CD4-positive, CD25-positive, alpha-beta regulatory T cell (primary cell): ENCODE measurements at regions not wholly inside any gene's neighbourhood (a gene's known extent, or its start where the extent isn't known, plus 50 kb on each side); places are given as distances from the start of the nearest gene placed in this dataset.
"Not testable (repeated sequence)": the region's sequence is repeated elsewhere in the genome, so short reads cannot be mapped to it uniquely, and the experiment has no call there.

Experiments
- ATAC-seq, 2 donors: fragments of 150-1000 bp; cut with Tn5 transposase; one replicate each; pipeline ENCODE4 v1.10.0; 2021; ENCODE audit warnings: low read depth in 2 of 2, moderate number of reproducible peaks in 2 of 2, moderate library complexity in 1 of 2
- DNase-seq, 3 donors: peaks; one replicate each; pipeline versions ENCODE4 v3.0.0 to v3.0.0-alpha.2; 2012 to 2022; ENCODE audit warnings: mixed read lengths in 1 of 3
- H3K27ac ChIP-seq: one replicate; pipeline ENCODE4 v1.7.0; 2013; ENCODE audit warnings: mild to moderate bottlenecking, low read length; ENCODE audit not compliant: insufficient read depth, poor library complexity, severe bottlenecking
- H3K27me3 ChIP-seq: one replicate; pipeline ENCODE4 v1.7.0; 2013; ENCODE audit warnings: low read length; ENCODE audit not compliant: control insufficient read depth, insufficient read depth
- H3K36me3 ChIP-seq: one replicate; pipeline ENCODE4 v1.7.0; 2013; ENCODE audit warnings: mild to moderate bottlenecking, low read length, moderate library complexity; ENCODE audit not compliant: control insufficient read depth, insufficient read depth
- H3K4me1 ChIP-seq: 2 replicates; pipeline ENCODE4 v1.7.0; 2013; ENCODE audit warnings: mild to moderate bottlenecking, low read length; ENCODE audit not compliant: insufficient read depth, control insufficient read depth, poor library complexity, severe bottlenecking
- H3K4me3 ChIP-seq: one replicate; pipeline ENCODE4 v1.7.0; 2013; ENCODE audit warnings: low read depth, mild to moderate bottlenecking, low read length, moderate library complexity
- H3K9me3 ChIP-seq, 2 experiments: 1 replicate in 1 of 2; 2 replicates in 1 of 2; pipeline ENCODE4 v1.7.0; 2013; ENCODE audit warnings: low read length in 2 of 2, mild to moderate bottlenecking in 1 of 2, moderate library complexity in 1 of 2; ENCODE audit not compliant: control insufficient read depth in 2 of 2
- H3K27ac Mint-ChIP-seq, 3 donors: one replicate each; pipeline ENCODE4 v1.8.0; 2020 to 2022; ENCODE audit warnings: mild to moderate bottlenecking in 3 of 3, mixed read lengths in 3 of 3, moderate library complexity in 2 of 3
- H3K27me3 Mint-ChIP-seq: one replicate; pipeline ENCODE4 v1.8.0; 2022; ENCODE audit warnings: mild to moderate bottlenecking, mixed read lengths
- H3K36me3 Mint-ChIP-seq: one replicate; pipeline ENCODE4 v1.8.0; 2020; ENCODE audit warnings: mixed read lengths
- H3K4me1 Mint-ChIP-seq, 4 donors: one replicate each; pipeline ENCODE4 v1.8.0; 2020 to 2022; ENCODE audit warnings: mixed read lengths in 4 of 4, mild to moderate bottlenecking in 1 of 4
- H3K4me3 Mint-ChIP-seq, 4 donors: one replicate each; pipeline ENCODE4 v1.8.0; 2020 to 2022; ENCODE audit warnings: mild to moderate bottlenecking in 4 of 4, mixed read lengths in 4 of 4, moderate library complexity in 3 of 4
- H3K9me3 Mint-ChIP-seq, 7 donors: one replicate each; pipeline ENCODE4 v1.8.0; 2020 to 2022; ENCODE audit warnings: mixed read lengths in 7 of 7, mild to moderate bottlenecking in 3 of 7, moderate library complexity in 2 of 7

DNA sequence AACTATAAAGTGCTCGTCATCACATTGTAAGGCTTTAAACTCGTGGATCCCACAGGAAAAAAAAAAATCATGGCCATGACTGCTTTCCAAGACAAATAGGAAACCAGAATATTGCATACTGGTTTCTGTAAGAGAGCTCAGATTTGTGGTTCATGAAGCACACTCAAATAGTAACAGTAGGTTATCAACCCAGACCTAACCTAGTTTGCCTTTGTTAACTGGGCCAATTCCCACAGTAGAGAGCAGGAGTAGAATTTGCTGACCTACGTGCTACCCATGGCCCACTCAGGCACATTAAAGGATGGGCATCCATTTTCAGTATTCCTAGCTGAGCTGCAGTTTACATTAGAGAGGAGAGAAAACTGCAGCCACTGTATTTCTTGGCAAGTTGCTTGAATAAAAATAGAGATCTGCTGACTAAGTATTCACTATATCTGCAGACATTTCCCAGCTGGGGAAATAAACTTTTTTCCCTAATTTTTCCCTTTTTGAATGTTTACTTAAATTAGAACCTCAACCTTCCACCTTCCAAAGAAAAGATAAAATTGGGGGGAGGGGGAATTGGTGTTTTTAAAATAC lies 218.5 kb downstream of the SPANXN3 start:
- Mint-ChIP-seq H3K36me3 (no peaks in the 10 kb centered on the region), H3K27ac (no peak overlapping the region), H3K27me3 (no peaks in the 10 kb centered on the region), H3K9me3 (peaks cover 0 to 6% (median 0%) of the 10 kb centered on the region in 7 donors), H3K4me1 (no peaks in the 10 kb centered on the region), H3K4me3 (no peak overlapping the region)
- no peak overlapping the region for H3K4me3 ChIP-seq
- DNase-seq: no peak
- H3K4me1 ChIP-seq: no peaks in the 10 kb centered on the region
- peaks cover 0 to 4% of the 10 kb centered on the region in 2 experiments for H3K9me3 ChIP-seq
- no peaks in the 10 kb centered on the region for H3K27me3 ChIP-seq
- no peaks in the 10 kb centered on the region for H3K36me3 ChIP-seq
- no peak for ATAC-seq
- no peak overlapping the region for H3K27ac ChIP-seq

DNA sequence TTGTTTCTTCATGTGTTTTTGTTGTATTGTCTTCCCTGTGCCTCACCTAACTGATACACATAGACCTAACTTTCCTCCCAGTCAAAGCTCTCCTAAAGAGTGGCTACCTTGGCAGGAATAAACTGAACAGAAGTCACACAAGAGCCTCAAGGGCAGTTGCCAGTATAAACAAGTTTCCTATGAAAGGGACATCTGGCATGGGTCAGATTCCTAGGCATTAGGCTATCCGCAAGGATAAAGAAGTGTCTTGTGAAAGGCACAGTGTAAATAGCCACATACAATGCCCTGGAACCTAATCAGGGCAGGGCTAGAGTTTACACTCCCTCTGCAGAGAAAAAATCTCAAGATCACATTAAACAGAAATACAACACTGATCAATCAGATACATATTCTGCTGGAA lies 220.8 kb downstream of the SPANXN3 start:
- H3K9me3 Mint-ChIP-seq: peaks cover 0 to 6% (median 0%) of the 10 kb centered on the region in 7 donors
- H3K4me3 Mint-ChIP-seq: no peak overlapping the region
- Histone ChIP-seq H3K4me3 (no peak overlapping the region), H3K4me1 (no peaks in the 10 kb centered on the region), H3K36me3 (no peaks in the 10 kb centered on the region), H3K27ac (no peak overlapping the region), H3K9me3 (peaks cover 0 to 4% of the 10 kb centered on the region in 2 experiments), H3K27me3 (no peaks in the 10 kb centered on the region)
- no peaks in the 10 kb centered on the region for H3K4me1 Mint-ChIP-seq
- DNase-seq (no peak), ATAC-seq (no peak)
- no peaks in the 10 kb centered on the region for H3K27me3 Mint-ChIP-seq
- H3K36me3 Mint-ChIP-seq: no peaks in the 10 kb centered on the region
- H3K27ac Mint-ChIP-seq: no peak overlapping the region

DNA sequence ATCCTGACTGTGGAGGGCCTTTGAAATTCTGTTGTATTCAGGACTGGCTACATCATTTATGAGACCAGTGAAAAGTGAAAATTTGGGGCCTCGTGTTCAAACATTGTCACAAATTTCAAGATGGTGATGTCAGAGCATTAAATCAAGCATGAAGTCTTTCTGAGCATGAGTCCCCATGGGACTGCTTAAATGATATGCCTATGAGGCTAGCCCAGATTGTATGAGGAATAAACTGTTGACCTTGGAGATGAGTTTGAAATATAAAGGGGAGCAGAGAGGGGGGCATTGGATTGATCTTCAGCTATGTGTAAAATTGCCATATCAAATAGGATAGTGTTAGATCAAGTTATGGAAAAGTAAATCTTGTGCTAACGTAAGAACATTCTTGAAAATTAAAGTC lies 230.0 kb downstream of the SPANXN3 start:
- Mint-ChIP-seq H3K27ac (no peak overlapping the region), H3K4me3 (no peak overlapping the region), H3K36me3 (no peaks in the 10 kb centered on the region), H3K9me3 (peaks cover 0 to 4% (median 0%) of the 10 kb centered on the region in 7 donors), H3K27me3 (no peaks in the 10 kb centered on the region), H3K4me1 (no peaks in the 10 kb centered on the region)
- DNase-seq: no peak
- no peaks in the 10 kb centered on the region for H3K4me1 ChIP-seq
- peaks cover 0 to 2% of the 10 kb centered on the region in 2 experiments for H3K9me3 ChIP-seq
- no peak overlapping the region for H3K4me3 ChIP-seq
- no peaks in the 10 kb centered on the region for H3K36me3 ChIP-seq
- no peak overlapping the region for H3K27ac ChIP-seq
- H3K27me3 ChIP-seq: no peaks in the 10 kb centered on the region
- no peak for ATAC-seq

DNA sequence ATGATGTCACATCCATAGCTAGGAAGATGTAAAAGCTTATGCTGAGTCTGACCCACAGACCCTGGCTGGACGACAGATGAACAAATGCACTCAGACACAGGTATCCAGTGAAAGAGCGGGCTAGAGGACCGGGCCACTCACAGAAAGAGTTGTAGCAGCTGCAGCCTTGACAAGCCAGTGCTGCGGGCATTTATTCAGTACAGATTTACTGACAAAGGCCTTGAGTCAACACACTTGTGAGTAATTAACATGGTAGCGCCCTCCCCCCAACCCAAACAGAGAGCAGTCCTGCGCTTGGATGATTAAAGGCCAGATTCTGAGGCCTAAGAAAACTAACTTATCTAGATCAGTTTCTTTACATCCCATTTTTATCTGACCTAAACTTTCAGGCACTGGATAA lies 244.6 kb downstream of the SPANXN4 start:
- Mint-ChIP-seq H3K27ac (no peak overlapping the region), H3K4me3 (no peak overlapping the region), H3K4me1 (no peaks in the 10 kb centered on the region), H3K9me3 (peaks cover 0 to 7% (median 0%) of the 10 kb centered on the region in 7 donors), H3K36me3 (no peaks in the 10 kb centered on the region), H3K27me3 (no peaks in the 10 kb centered on the region)
- DNase-seq: no peak
- H3K4me1 ChIP-seq: no peaks in the 10 kb centered on the region
- no peaks in the 10 kb centered on the region for H3K36me3 ChIP-seq
- H3K27ac ChIP-seq: no peak overlapping the region
- H3K27me3 ChIP-seq: no peaks in the 10 kb centered on the region
- ATAC-seq: no peak
- H3K9me3 ChIP-seq: no peaks in the 10 kb centered on the region
- no peak overlapping the region for H3K4me3 ChIP-seq

DNA sequence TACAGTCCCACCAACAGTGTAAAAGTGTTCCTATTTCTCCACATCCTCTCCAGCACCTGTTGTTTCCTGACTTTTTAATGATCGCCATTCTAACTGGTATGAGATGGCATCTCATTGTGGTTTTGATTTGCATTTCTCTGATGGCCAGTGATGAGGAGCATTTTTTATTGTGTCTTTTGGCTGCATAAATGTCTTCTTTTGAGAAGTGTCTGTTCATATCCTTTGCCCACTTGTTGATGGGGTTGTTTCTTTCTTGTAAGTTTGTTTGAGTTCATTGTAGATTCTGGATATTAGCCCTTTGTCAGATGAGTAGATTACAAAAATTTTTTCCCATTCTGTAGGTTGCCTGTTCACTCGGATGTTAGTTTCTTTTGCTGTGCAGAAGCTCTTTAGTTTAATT lies 218.9 kb downstream of the SPANXN4 start:
- H3K36me3 Mint-ChIP-seq, H3K27me3 ChIP-seq, H3K4me3 Mint-ChIP-seq, ATAC-seq, H3K4me1 Mint-ChIP-seq, H3K27me3 Mint-ChIP-seq, DNase-seq, H3K36me3 ChIP-seq, H3K27ac Mint-ChIP-seq, H3K9me3 ChIP-seq, H3K27ac ChIP-seq, H3K4me3 ChIP-seq, H3K4me1 ChIP-seq: not testable (repeated sequence)
- peaks cover 0 to 11% (median 5%) of the 10 kb centered on the region in 7 donors for H3K9me3 Mint-ChIP-seq

DNA sequence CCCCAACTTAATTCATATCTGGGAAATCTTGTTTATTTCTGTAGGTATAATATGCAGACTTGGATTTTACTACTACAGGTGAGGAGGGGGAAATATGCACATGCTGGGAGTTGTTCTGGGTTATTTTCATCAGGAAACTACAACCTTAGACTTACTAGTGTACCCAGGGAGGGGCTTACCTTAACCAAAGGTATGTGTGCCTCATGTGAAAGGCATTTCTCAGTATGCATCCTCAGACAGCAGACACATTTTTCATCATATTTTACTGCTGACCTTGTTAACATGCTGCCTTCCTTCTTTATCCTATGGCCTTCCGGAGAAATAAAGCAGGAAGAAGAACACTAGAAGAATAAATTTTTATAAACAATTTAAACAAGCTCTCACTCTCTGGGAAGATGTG lies 214.9 kb downstream of the SPANXN4 start:
- no peaks in the 10 kb centered on the region for H3K36me3 ChIP-seq
- Mint-ChIP-seq H3K27ac (no peak overlapping the region), H3K27me3 (no peaks in the 10 kb centered on the region), H3K9me3 (peaks cover 0 to 8% (median 1%) of the 10 kb centered on the region in 7 donors), H3K4me3 (no peak overlapping the region), H3K4me1 (no peaks in the 10 kb centered on the region), H3K36me3 (no peaks in the 10 kb centered on the region)
- no peaks in the 10 kb centered on the region for H3K4me1 ChIP-seq
- no peaks in the 10 kb centered on the region for H3K27me3 ChIP-seq
- DNase-seq: no peak
- ATAC-seq: no peak
- no peak overlapping the region for H3K27ac ChIP-seq
- H3K4me3 ChIP-seq: no peak overlapping the region
- H3K9me3 ChIP-seq: no peaks in the 10 kb centered on the region

DNA sequence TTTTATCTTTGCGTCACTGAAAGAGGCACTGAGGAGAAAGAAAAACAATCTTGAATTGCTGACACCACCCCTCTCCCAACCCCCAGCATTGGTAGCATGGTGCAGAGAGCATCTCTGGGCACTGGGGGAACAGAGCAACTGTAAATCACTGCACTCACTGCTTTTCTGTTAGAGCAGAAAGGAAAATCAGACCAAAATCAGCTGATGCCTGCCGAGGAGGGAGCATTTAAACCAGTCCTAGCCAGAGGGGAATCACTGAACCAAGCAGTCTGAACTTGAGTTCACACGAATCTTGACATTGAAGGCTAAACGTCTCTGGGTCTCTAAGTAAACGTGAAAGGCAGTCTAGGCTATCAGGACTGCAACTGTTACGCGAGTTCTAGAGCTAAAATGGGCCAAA lies 205.8 kb downstream of the SPANXN4 start:
- no peaks in the 10 kb centered on the region for H3K27me3 Mint-ChIP-seq
- H3K27ac ChIP-seq: no peak overlapping the region
- no peak overlapping the region for H3K27ac Mint-ChIP-seq
- H3K4me1 Mint-ChIP-seq: no peaks in the 10 kb centered on the region
- H3K4me3 Mint-ChIP-seq: no peak overlapping the region
- H3K4me3 ChIP-seq: no peak overlapping the region
- H3K36me3 Mint-ChIP-seq: no peaks in the 10 kb centered on the region
- no peaks in the 10 kb centered on the region for H3K4me1 ChIP-seq
- peaks cover 0 to 11% (median 5%) of the 10 kb centered on the region in 7 donors for H3K9me3 Mint-ChIP-seq
- H3K36me3 ChIP-seq: no peaks in the 10 kb centered on the region
- no peak for DNase-seq
- no peaks in the 10 kb centered on the region for H3K9me3 ChIP-seq
- H3K27me3 ChIP-seq: no peaks in the 10 kb centered on the region
- ATAC-seq: no peak

DNA sequence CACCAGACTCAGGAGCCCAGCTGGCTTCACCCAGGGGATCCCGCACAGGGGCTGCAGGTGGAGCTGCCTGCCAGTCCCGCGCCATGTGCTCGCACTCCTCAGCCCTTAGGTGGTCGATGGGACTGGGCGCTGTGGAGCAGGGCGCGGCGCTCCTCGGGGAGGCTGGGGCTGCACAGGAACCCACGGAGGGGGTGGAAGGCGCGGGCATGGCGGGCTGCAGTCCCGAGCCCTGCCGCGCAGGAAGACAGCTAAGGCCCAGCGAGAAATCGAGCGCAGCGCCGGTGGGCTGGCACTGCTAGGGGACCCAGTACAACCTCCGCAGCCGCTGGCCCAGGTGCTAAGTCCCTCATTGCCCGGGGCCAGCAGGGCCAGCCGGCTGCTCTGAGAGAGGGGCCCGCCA lies 202.9 kb downstream of the SPANXN4 start:
- H3K27me3 Mint-ChIP-seq, H3K27ac Mint-ChIP-seq, H3K36me3 ChIP-seq, H3K4me3 ChIP-seq, ATAC-seq, H3K27ac ChIP-seq, DNase-seq, H3K4me1 Mint-ChIP-seq, H3K9me3 ChIP-seq, H3K36me3 Mint-ChIP-seq, H3K9me3 Mint-ChIP-seq, H3K4me3 Mint-ChIP-seq, H3K27me3 ChIP-seq, H3K4me1 ChIP-seq: not testable (repeated sequence)
